Glutamatergic neuron (in vitro differentiated cells): ENCODE measurements at regions not wholly inside any gene's neighbourhood (a gene's known extent, or its start where the extent isn't known, plus 50 kb on each side); places are given as distances from the start of the nearest gene placed in this dataset.

Experiments used
- DNase-seq: peaks from one replicate; pipeline ENCODE4 v3.0.0; 2022
- H3K27ac Mint-ChIP-seq: one replicate; pipeline ENCODE4 v1.8.0; 2020; ENCODE audit warnings: mild to moderate bottlenecking, mixed read lengths, inconsistent platforms; ENCODE audit not compliant: unreplicated experiment
- H3K27me3 Mint-ChIP-seq: one replicate; pipeline ENCODE4 v1.8.0; 2020; ENCODE audit warnings: mild to moderate bottlenecking, moderate library complexity, mixed read lengths, inconsistent platforms; ENCODE audit not compliant: unreplicated experiment
- H3K36me3 Mint-ChIP-seq: one replicate; pipeline ENCODE4 v1.8.0; 2020; ENCODE audit warnings: mild to moderate bottlenecking, mixed read lengths, inconsistent platforms; ENCODE audit not compliant: unreplicated experiment
- H3K4me1 Mint-ChIP-seq: one replicate; pipeline ENCODE4 v1.8.0; 2020; ENCODE audit warnings: mild to moderate bottlenecking, low read depth, mixed read lengths, inconsistent platforms; ENCODE audit not compliant: unreplicated experiment
- H3K4me3 Mint-ChIP-seq: one replicate; pipeline ENCODE4 v1.8.0; 2020; ENCODE audit warnings: mild to moderate bottlenecking, mixed read lengths, inconsistent platforms; ENCODE audit not compliant: unreplicated experiment
- H3K9me3 Mint-ChIP-seq: one replicate; pipeline ENCODE4 v1.8.0; 2020; ENCODE audit warnings: mild to moderate bottlenecking, moderate library complexity, mixed read lengths, inconsistent platforms; ENCODE audit not compliant: unreplicated experiment
- CTCF ChIP-seq: fragments of 200-600 bp; sonication (generic); IDR thresholded peaks from one replicate; pipeline ENCODE4 v1.5.0; 2021; ENCODE audit not compliant: partially characterized antibody, unreplicated experiment

- Mint-ChIP-seq H3K4me1 (no peaks in the 10 kb centered on the region), H3K4me3 (no peak overlapping the region), H3K27ac (no peak overlapping the region), H3K36me3 (peaks cover 22% of the 10 kb centered on the region), H3K27me3 (peaks cover 3% of the 10 kb centered on the region), H3K9me3 (peaks cover 10% of the 10 kb centered on the region)
- TF ChIP-seq CTCF: no peak
- DNase-seq: no peak
Observed at GRCh38 chr13:69487576-69487975, 620.0 kb upstream of the ATXN8OS start.

GRCh38 chr13:69485991-69486592 is 621.5 kb upstream of the ATXN8OS start:
- peaks cover 5% of the 10 kb centered on the region for H3K27me3 Mint-ChIP-seq
- TF ChIP-seq CTCF: no peak
- H3K36me3 Mint-ChIP-seq: peaks cover 21% of the 10 kb centered on the region
- H3K4me1 Mint-ChIP-seq: no peaks in the 10 kb centered on the region
- DNase-seq: no peak
- H3K27ac Mint-ChIP-seq: no peak overlapping the region
- no peak overlapping the region for H3K4me3 Mint-ChIP-seq
- H3K9me3 Mint-ChIP-seq: peaks cover 12% of the 10 kb centered on the region

- H3K9me3 Mint-ChIP-seq: peaks cover 4% of the 10 kb centered on the region
Observed at GRCh38 chr13:69477451-69477850, 630.2 kb upstream of the ATXN8OS start.

GRCh38 chr13:69474011-69474685 is 633.5 kb upstream of the ATXN8OS start:
- no peaks in the 10 kb centered on the region for H3K36me3 Mint-ChIP-seq
- no peak overlapping the region for H3K4me3 Mint-ChIP-seq
- no peak overlapping the region for H3K27ac Mint-ChIP-seq
- no peak for DNase-seq
- H3K9me3 Mint-ChIP-seq: peaks cover 3% of the 10 kb centered on the region
- no peaks in the 10 kb centered on the region for H3K27me3 Mint-ChIP-seq
- TF ChIP-seq CTCF: no peak
- no peaks in the 10 kb centered on the region for H3K4me1 Mint-ChIP-seq

More at GRCh38 chr13:69477451-69477850, 630.2 kb upstream of the ATXN8OS start:
- DNase-seq: no peak
- no peak overlapping the region for H3K27ac Mint-ChIP-seq
- no peak for TF ChIP-seq CTCF
- H3K36me3 Mint-ChIP-seq: peaks cover 2% of the 10 kb centered on the region
- no peaks in the 10 kb centered on the region for H3K4me1 Mint-ChIP-seq
- H3K27me3 Mint-ChIP-seq: peaks cover under 1% of the 10 kb centered on the region
- H3K4me3 Mint-ChIP-seq: no peak overlapping the region

- no peak for TF ChIP-seq CTCF
- Mint-ChIP-seq H3K27me3 (peaks cover 4% of the 10 kb centered on the region), H3K4me3 (no peak overlapping the region), H3K9me3 (no peaks in the 10 kb centered on the region), H3K4me1 (no peaks in the 10 kb centered on the region), H3K27ac (no peak overlapping the region), H3K36me3 (no peaks in the 10 kb centered on the region)
- no peak for DNase-seq
Observed at GRCh38 chr13:69468624-69469023, 639.0 kb upstream of the ATXN8OS start.
